ENCODE measurements at regions not wholly inside any gene's neighbourhood (a gene's known extent, or its start where the extent isn't known, plus 50 kb on each side); places are given as distances from the start of the nearest gene placed in this dataset.
"Not testable (repeated sequence)": the region's sequence is repeated elsewhere in the genome, so short reads cannot be mapped to it uniquely, and the experiment has no call there.

DNA sequence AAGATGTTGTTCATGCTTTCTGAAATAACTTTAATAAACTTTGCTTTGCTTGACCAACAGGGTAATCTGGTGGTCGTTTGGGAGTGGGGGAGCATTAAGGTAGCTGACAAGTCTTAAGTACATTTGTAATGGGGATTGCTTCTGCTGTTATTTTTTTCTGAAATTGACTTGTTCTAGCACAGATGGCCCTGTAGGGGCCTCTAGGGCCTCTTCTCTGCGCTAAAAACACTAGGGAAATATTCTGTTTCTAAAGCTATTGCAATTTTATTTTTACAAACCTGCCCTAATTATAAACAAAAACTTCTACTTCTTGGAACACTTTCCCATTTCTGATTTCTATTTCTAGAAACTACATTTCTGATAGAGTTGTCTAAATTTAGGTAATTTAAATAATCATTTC, 191.3 kb upstream of the KCNJ3 start:
- ChIA-PET POLR2A (no interaction called here), CTCF (interaction anchor here (0.5 kb wide), 1 partner anchor 113 kb away, joined by 4 read pairs; no protein-coding TSS in a partner anchor)
- no peak for TF ChIP-seq TCF7L2 (IDR thresholded peaks at IDR 0.05; ENCODE audit: low read depth, low read length)
- TF ChIP-seq, protein P1, sequence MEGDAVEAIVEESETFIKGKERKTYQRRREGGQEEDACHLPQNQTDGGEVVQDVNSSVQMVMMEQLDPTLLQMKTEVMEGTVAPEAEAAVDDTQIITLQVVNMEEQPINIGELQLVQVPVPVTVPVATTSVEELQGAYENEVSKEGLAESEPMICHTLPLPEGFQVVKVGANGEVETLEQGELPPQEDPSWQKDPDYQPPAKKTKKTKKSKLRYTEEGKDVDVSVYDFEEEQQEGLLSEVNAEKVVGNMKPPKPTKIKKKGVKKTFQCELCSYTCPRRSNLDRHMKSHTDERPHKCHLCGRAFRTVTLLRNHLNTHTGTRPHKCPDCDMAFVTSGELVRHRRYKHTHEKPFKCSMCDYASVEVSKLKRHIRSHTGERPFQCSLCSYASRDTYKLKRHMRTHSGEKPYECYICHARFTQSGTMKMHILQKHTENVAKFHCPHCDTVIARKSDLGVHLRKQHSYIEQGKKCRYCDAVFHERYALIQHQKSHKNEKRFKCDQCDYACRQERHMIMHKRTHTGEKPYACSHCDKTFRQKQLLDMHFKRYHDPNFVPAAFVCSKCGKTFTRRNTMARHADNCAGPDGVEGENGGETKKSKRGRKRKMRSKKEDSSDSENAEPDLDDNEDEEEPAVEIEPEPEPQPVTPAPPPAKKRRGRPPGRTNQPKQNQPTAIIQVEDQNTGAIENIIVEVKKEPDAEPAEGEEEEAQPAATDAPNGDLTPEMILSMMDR (IDR thresholded peaks at IDR 0.05): no peak
- H3K27ac ChIP-seq (ENCODE audit: low read length): no peak overlapping the region
- H3K4me3 ChIP-seq (ENCODE audit: low read depth in 2 of 2, low read length in 2 of 2): no peak overlapping the region
- in situ Hi-C loops (cut with HindIII; ENCODE audit: low pct_unique_long_range_greater_than_20kb, low sequenced_read_pairs): no loop called here
- no TSS peak for BruUV-seq (replicated peaks)
- H3K27me3 ChIP-seq (ENCODE audit: control insufficient read depth, insufficient read depth, low read length): no peaks in the 10 kb centered on the region
- intact Hi-C loops (cut with micrococcal nuclease; ENCODE audit: unreplicated experiment): no loop called here
- H3K4me1 ChIP-seq (ENCODE audit: control insufficient read depth, insufficient read depth, low read length): no peaks in the 10 kb centered on the region
- no peaks in the 10 kb centered on the region for H3K9me3 ChIP-seq (ENCODE audit: control insufficient read depth, insufficient read depth, low read depth, low read length)
- H3K36me3 ChIP-seq (ENCODE audit: control insufficient read depth, insufficient read depth, low read length): no peaks in the 10 kb centered on the region
- no peak for DNase-seq (ENCODE audit: low read depth, low spot score)
- ATAC-seq: no peak

DNA sequence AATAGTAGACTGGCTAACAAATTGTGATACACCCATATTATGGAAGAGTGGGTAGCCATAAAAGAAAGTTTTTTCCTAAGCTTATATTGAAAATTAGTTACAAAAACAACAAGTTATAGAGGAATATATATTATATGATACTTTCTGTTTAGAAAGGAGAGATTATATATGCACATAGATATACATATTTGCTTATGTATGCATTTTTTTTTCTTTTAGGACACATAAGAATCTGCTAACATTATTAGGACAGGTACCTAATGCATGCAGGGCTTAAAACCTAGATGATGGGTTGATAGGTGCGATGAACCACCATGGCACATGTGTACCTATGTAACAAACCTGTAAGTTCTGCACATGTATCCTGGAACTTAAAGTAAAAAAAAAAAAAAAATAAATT, 179.6 kb upstream of the KCNJ3 start:
- Histone ChIP-seq H3K4me3 (ENCODE audit: low read depth in 2 of 2, low read length in 2 of 2) (no peak overlapping the region), H3K27ac (ENCODE audit: low read length) (no peak overlapping the region), H3K27me3 (ENCODE audit: control insufficient read depth, insufficient read depth, low read length) (no peaks in the 10 kb centered on the region), H3K4me1 (ENCODE audit: control insufficient read depth, insufficient read depth, low read length) (no peaks in the 10 kb centered on the region), H3K36me3 (ENCODE audit: control insufficient read depth, insufficient read depth, low read length) (no peaks in the 10 kb centered on the region), H3K9me3 (ENCODE audit: control insufficient read depth, insufficient read depth, low read depth, low read length) (no peaks in the 10 kb centered on the region)
- POLR2A ChIA-PET: no interaction called here
- TF ChIP-seq, protein P1 (IDR thresholded peaks at IDR 0.05): no peak
- TF ChIP-seq REST (IDR thresholded peaks at IDR 0.05; ENCODE audit: insufficient read depth in 1 of 2, low read depth in 2 of 2, low read length in 1 of 2): no peak
- TF ChIP-seq POLR2AphosphoS5 (IDR thresholded peaks at IDR 0.05; ENCODE audit: low read depth, low read length): no peak
- no peak for TF ChIP-seq TCF7L2 (IDR thresholded peaks at IDR 0.05; ENCODE audit: low read depth, low read length)
- TF ChIP-seq SIN3A (IDR thresholded peaks at IDR 0.05; ENCODE audit: borderline replicate concordance, insufficient read depth, low read depth, low read length): no peak
- ATAC-seq: no peak
- in situ Hi-C loops (cut with HindIII; ENCODE audit: low pct_unique_long_range_greater_than_20kb, low sequenced_read_pairs): no loop called here
- BruUV-seq (replicated peaks): no TSS peak
- CTCF ChIA-PET: no interaction called here
- DNase-seq (ENCODE audit: low read depth, low spot score): no peak
- intact Hi-C loops (cut with micrococcal nuclease; ENCODE audit: unreplicated experiment): no loop called here

- H3K4me1 ChIP-seq (ENCODE audit: control insufficient read depth, insufficient read depth, low read length); DNase-seq (ENCODE audit: low read depth, low spot score); CTCF ChIA-PET; H3K36me3 ChIP-seq (ENCODE audit: control insufficient read depth, insufficient read depth, low read length); H3K27ac ChIP-seq (ENCODE audit: low read length); intact Hi-C loops (cut with micrococcal nuclease; ENCODE audit: unreplicated experiment); ATAC-seq; H3K9me3 ChIP-seq (ENCODE audit: control insufficient read depth, insufficient read depth, low read depth, low read length); H3K4me3 ChIP-seq (ENCODE audit: low read depth in 2 of 2, low read length in 2 of 2); in situ Hi-C loops (cut with HindIII; ENCODE audit: low pct_unique_long_range_greater_than_20kb, low sequenced_read_pairs); BruUV-seq (replicated peaks); POLR2A ChIA-PET; H3K27me3 ChIP-seq (ENCODE audit: control insufficient read depth, insufficient read depth, low read length): not testable (repeated sequence)
These were observed 177.5 kb upstream of the KCNJ3 start for GRCh38 chr2:154520951-154521350.

Data from Panc1 (cell line).